ENCODE measurements at regions not wholly inside any gene's neighbourhood (a gene's known extent, or its start where the extent isn't known, plus 50 kb on each side); places are given as distances from the start of the nearest gene placed in this dataset.

GRCh38 chr10:113283189-113283588, 269.7 kb upstream of the HABP2 start:
- TF ChIP-seq CTCF (IDR thresholded peaks at IDR 0.05) (no peak), POLR2A (IDR thresholded peaks at IDR 0.05) (no peak), POLR2AphosphoS5 (IDR thresholded peaks at IDR 0.05) (no peak)
